Thyroid gland (tissue), 4 donors: ENCODE measurements at regions not wholly inside any gene's neighbourhood (a gene's known extent, or its start where the extent isn't known, plus 50 kb on each side); places are given as distances from the start of the nearest gene placed in this dataset.

Source experiments
- DNase-seq, 2 donors: peaks; one replicate each; pipeline ENCODE4 v3.0.0-alpha.2; 2019
- H3K27ac ChIP-seq, 3 donors: fragments of 200-600 bp; sonication (generic); 1 replicate in 2 of 3; 2 replicates in 1 of 3; pipeline ENCODE4 v1.5.1; 2016 to 2019; ENCODE audit warnings: mild to moderate bottlenecking in 1 of 3, moderate library complexity in 1 of 3
- H3K27me3 ChIP-seq: fragments of 200-600 bp; sonication (generic); one replicate; pipeline ENCODE4 v1.5.1; 2019
- H3K36me3 ChIP-seq, 2 donors: fragments of 200-600 bp; sonication (generic); one replicate each; pipeline ENCODE4 v1.5.1; 2016 to 2019
- H3K4me1 ChIP-seq, 2 donors: fragments of 200-600 bp; sonication (generic); one replicate each; pipeline ENCODE4 v1.5.1; 2017 to 2019
- H3K4me3 ChIP-seq, 3 donors: fragments of 200-600 bp; sonication (generic); replicated peaks in 1 of 3; 1 replicate in 2 of 3; 2 replicates in 1 of 3; pipeline ENCODE4 v1.5.1; 2016; ENCODE audit warnings: mild to moderate bottlenecking in 1 of 3
- H3K9me3 ChIP-seq: fragments of 200-600 bp; sonication (generic); one replicate; pipeline ENCODE4 v1.5.1; 2017
- POLR2A ChIP-seq, 2 donors: fragments of 450-650 bp; IDR thresholded peaks; one replicate each; pipeline ENCODE4 v1.6.1; 2017; ENCODE audit warnings: antibody characterized with exemption in 2 of 2, mild to moderate bottlenecking in 2 of 2, moderate library complexity in 1 of 2
- WGBS, 2 donors: methylation state at CpG; one replicate each; pipeline ENCODE4 v1.1.5; 2017; 5-methylcytosine and 5-hydroxymethylcytosine counted together
- intact Hi-C: fragments of 100-400 bp; cut with DNase I; formaldehyde crosslinking; loops from one replicate; pipeline ENCODE4 v1.15.1; 2023
- TF ChIP-seq, protein P1 (sequence below), 6 experiments: fragments of 200-600 bp in 3 of 6; fragments of 450-650 bp in 3 of 6; sonication (generic) in 3 of 6; IDR thresholded peaks; one replicate each; pipeline ENCODE4 v1.5.1; 2016 to 2019; ENCODE audit warnings: antibody characterized with exemption in 6 of 6, mild to moderate bottlenecking in 2 of 6, inconsistent platforms in 1 of 6, moderate library complexity in 1 of 6

DNA sequence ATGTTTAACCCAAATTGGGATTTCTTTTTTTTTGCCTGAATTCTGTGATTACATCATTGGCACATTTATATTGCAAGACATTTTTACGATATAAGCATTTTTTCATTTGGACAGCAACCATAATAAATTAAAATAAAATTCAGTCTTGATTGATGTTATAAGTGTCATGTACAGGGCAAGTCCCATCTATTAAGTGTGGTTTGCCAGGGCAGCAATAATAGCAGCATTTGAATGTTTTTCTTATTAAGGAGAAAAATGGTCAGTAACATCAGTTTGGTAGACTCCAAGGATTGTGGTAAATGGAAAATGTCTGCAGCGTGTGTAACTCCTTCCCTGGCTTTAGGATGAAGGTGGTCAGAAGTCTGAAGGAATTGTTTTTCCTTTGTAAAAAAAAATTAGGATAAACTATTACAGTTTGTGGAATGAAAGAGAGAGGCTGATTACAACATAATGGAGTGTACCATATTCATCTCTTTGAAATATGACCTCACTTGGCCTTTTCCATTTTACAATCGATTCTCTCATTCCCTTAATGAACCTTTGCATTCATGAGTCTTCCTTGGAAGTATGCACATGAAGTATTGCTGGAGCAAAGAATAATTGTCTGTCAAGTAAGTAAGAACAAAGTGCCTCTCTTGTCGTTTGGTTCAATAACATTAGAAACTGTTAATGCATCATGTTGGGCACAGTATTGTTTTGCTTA is 405.4 kb upstream of the THRB start:
- WGBS, 2 donors = 81 to 86% methylated on average over 4 of the region's 4 CpGs
- intact Hi-C loops = no loop called here
- no peaks in the 10 kb centered on the region for H3K27me3 ChIP-seq
- no peaks in the 10 kb centered on the region for H3K9me3 ChIP-seq
- no peak for DNase-seq
- no peak overlapping the region for H3K27ac ChIP-seq
- H3K4me3 ChIP-seq = no peak overlapping the region
- no peaks in the 10 kb centered on the region for H3K4me1 ChIP-seq
- no peaks in the 10 kb centered on the region for H3K36me3 ChIP-seq
- TF ChIP-seq POLR2A (IDR thresholded peaks at IDR 0.05) = no peak
- TF ChIP-seq, protein P1, sequence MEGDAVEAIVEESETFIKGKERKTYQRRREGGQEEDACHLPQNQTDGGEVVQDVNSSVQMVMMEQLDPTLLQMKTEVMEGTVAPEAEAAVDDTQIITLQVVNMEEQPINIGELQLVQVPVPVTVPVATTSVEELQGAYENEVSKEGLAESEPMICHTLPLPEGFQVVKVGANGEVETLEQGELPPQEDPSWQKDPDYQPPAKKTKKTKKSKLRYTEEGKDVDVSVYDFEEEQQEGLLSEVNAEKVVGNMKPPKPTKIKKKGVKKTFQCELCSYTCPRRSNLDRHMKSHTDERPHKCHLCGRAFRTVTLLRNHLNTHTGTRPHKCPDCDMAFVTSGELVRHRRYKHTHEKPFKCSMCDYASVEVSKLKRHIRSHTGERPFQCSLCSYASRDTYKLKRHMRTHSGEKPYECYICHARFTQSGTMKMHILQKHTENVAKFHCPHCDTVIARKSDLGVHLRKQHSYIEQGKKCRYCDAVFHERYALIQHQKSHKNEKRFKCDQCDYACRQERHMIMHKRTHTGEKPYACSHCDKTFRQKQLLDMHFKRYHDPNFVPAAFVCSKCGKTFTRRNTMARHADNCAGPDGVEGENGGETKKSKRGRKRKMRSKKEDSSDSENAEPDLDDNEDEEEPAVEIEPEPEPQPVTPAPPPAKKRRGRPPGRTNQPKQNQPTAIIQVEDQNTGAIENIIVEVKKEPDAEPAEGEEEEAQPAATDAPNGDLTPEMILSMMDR (IDR thresholded peaks at IDR 0.05) = no peak

- intact Hi-C loops = no loop called here
- no peak for TF ChIP-seq POLR2A (IDR thresholded peaks at IDR 0.05)
- TF ChIP-seq, protein P1 (IDR thresholded peaks at IDR 0.05) = no peak
- no peak for DNase-seq
These were observed 410.6 kb upstream of the THRB start for GRCh38 chr3:24905266-24905665.

GRCh38 chr3:24907106-24907505 is 412.5 kb upstream of the THRB start:
- no peaks in the 10 kb centered on the region for H3K27me3 ChIP-seq
- H3K36me3 ChIP-seq = no peaks in the 10 kb centered on the region
- no peak for DNase-seq
- WGBS, 2 donors = 84 to 88% methylated on average over 2 of the region's 2 CpGs
- intact Hi-C loops = no loop called here
- H3K4me1 ChIP-seq = no peaks in the 10 kb centered on the region
- no peak overlapping the region for H3K4me3 ChIP-seq
- no peaks in the 10 kb centered on the region for H3K9me3 ChIP-seq
- no peak overlapping the region for H3K27ac ChIP-seq
- TF ChIP-seq, protein P1 (IDR thresholded peaks at IDR 0.05) = no peak
- TF ChIP-seq POLR2A (IDR thresholded peaks at IDR 0.05) = no peak

More at GRCh38 chr3:24905266-24905665, 410.6 kb upstream of the THRB start:
- Histone ChIP-seq H3K27ac (no peak overlapping the region), H3K4me3 (no peak overlapping the region), H3K9me3 (no peaks in the 10 kb centered on the region), H3K27me3 (no peaks in the 10 kb centered on the region), H3K4me1 (no peaks in the 10 kb centered on the region), H3K36me3 (no peaks in the 10 kb centered on the region)
- 96 to 100% methylated on average over 1 of the region's 1 CpG for WGBS, 2 donors

GRCh38 chr3:24911076-24911475 is 416.4 kb upstream of the THRB start:
- Histone ChIP-seq H3K27ac (no peak overlapping the region), H3K36me3 (no peaks in the 10 kb centered on the region), H3K27me3 (no peaks in the 10 kb centered on the region), H3K4me3 (no peak overlapping the region), H3K9me3 (no peaks in the 10 kb centered on the region), H3K4me1 (no peaks in the 10 kb centered on the region)
- no peak for TF ChIP-seq POLR2A (IDR thresholded peaks at IDR 0.05)
- TF ChIP-seq, protein P1 (IDR thresholded peaks at IDR 0.05) = no peak
- intact Hi-C loops = no loop called here
- no peak for DNase-seq
- 81 to 93% methylated on average over 3 of the region's 3 CpGs for WGBS, 2 donors

GRCh38 chr3:24915639-24916038 is 421.0 kb upstream of the THRB start:
- Histone ChIP-seq H3K27me3 (no peaks in the 10 kb centered on the region), H3K9me3 (no peaks in the 10 kb centered on the region), H3K27ac (no peak overlapping the region), H3K4me1 (no peaks in the 10 kb centered on the region), H3K4me3 (no peak overlapping the region), H3K36me3 (no peaks in the 10 kb centered on the region)
- intact Hi-C loops = no loop called here
- WGBS, 2 donors = 71 to 81% methylated on average over 2 of the region's 2 CpGs
- TF ChIP-seq, protein P1 (IDR thresholded peaks at IDR 0.05) = no peak
- no peak for TF ChIP-seq POLR2A (IDR thresholded peaks at IDR 0.05)
- no peak for DNase-seq
